ENCODE measurements at regions not wholly inside any gene's neighbourhood (a gene's known extent, or its start where the extent isn't known, plus 50 kb on each side); places are given as distances from the start of the nearest gene placed in this dataset.
A peak's percentile ranks its signal among the peaks of the same experiment; 100 is the strongest.

DNA sequence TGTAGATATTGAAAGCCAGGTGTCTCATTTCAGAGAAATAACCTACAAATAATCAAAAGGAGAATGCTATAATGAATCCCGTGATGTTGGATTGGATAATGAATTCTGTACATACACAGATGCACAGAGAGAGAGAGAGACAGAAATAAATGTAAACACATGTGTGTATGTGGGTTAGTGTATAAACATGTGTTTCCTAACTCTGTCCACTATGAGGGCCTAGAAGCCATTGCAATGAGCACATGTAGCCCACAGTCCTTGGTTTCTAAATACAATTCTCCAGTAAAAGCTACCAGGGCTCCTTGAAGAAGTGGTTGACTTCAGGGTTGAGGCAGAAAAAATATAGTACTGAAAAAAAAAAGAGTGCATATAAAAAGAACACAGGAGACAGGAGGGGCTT lies 109.5 kb downstream of the INHBB start:
- DNase-seq (ENCODE audit: low spot score): no peak

- DNase-seq (ENCODE audit: low spot score): no peak
These were observed 110.9 kb downstream of the INHBB start for GRCh38 chr2:120456867-120457266.

DNA sequence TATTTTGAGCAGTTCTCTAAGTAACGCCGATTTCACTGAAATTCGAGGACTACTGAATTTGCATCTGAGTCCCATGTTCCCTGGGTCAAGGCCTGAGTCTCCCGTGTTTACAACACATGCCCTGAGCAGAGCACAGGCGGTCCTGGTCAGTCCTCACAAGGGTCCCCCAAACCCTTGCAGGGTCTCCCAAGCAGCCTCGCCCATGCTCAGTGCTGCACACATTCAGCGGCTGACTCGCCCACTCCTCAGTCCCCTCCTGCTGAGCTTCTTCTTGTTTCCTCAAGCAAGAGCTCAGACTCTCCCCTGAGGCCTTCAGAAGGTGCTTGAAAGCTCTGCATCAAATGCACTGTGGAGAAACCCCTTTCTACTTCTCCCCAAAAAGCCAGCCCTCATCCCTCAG lies 114.6 kb downstream of the INHBB start:
- DNase-seq (ENCODE audit: low spot score): no peak

DNA sequence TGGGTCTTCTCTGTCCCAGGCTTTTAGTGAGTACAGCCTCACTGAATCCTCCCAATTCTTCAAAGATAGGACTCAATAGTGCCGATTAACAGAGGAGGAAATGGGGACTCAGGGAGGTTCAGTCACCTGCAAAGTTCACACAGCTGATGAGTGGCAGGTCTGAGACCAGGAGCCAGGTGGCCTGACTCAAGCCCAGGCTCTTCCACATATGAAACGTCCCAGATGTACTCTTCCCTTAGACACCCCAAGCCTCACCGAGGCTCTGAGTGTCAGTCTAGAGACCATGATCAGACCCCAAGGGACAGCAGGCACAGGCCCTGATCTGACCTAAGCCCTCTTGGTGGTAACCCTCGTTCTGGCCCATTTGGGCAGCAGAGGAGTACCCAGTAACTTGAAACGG lies 115.2 kb downstream of the INHBB start:
- no peak for DNase-seq (ENCODE audit: low spot score)

DNA sequence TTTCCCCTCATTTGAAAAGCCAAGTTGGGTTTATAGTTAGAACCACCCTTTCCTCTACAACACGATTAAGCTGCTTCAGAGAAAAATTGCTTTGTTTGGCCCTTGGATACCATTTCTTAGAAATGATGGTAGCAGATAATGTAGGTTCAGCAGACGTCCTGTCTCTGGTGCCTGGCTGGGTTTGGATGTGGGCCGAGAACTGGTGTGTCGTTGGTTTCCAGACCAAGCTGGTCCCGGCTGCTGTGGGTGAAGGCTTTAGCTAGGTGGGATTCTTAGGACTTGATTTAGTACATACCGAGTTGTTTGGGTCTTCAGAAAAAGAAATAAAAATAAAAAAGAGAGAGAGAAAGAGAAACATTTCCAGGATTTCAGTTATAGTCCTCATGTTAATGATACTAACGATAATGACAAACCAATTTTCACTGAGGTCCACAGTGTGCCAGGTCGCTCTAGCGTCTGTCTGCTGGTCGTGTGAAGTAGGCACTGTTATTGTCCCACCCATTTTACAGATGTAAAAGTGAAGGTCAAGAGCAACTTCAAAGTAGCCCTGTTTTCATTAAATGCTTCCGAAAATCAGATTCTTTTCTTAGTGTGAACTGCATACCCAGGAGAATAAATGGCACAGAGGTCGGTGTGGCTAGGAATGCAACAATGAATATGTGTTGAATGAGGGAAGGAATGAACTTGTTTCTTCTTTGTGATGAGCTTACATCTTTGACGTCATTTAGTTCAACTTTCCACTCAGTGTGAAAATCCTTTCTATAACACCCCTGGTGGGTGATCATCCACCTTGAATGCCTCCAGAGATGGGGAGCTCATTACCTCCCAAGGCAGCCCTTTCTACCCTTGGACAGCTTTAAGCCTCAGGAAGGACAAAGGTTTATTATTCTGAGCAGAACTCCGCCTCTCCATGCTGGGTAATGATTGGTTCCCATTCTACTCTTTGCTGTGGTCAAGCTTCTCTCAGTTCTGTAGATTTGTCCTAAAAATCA lies 115.9 kb downstream of the INHBB start:
- no peak for DNase-seq (ENCODE audit: low spot score)

DNA sequence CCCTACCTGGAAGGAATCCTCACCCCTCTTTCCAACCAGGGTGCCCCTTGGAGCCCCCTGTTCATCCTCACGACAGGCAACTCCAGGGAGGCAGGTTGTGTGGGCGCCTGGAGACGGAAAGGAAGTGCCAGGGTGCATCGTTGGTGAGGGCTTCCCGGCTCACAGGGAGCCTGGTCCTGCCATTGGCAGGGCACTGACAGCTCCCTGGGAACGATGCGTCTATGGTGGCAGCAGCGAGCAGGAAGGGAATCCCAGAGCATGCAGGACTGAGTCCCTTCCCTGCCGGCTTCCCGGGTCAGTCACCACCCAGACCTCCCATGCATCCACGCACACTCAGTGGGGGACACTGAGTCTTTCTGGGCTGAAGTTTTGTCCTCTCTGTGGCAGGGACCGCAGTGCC lies 117.6 kb downstream of the INHBB start:
- no peak for DNase-seq (ENCODE audit: low spot score)

DNA sequence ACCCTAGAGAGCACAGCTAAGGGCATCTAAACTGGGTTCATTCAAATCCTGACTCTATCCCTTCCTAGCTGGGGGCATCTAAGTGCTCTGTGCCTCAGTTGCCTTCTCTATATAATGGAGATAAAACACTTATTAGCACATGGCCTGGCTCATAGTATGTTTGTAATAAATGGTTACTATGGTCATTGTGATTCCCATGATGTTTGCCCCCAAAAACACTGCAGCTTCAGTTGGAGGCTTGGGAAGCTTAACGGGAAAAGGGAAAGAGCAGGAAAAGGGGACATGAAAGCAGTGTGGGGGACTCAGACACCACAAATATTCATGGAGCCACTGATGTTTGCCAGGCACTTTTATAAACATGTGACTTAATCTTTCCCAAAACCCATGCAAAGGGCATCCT lies 118.1 kb downstream of the INHBB start:
- no peak for DNase-seq (ENCODE audit: low spot score)

DNA sequence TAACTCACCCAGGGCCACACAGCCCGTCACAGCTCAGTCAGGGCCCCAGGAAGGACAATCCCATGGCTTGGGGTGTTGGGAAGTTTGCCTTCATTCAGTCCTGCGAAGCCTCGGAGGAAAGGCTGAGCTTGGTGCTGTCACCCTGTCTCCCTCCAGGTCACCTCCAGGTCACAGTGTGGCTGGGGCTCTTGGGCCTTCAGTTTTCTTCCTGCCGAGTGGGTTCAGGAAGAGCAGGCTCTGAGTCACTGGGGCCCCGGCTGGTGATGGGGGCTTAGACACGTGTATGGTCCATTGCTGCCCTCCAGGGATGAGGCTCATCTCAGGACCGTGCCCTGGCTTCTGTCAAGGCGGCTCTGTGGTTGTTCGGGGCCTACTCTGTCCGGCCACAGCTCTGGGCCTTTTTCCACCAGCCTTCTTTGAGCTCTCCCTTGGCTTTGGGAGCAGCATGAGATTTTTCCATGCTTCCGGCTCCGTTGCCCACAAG lies 118.6 kb downstream of the INHBB start:
- DNase-seq (ENCODE audit: low spot score): no peak

- no peak for DNase-seq (ENCODE audit: low spot score)
These were observed 119.2 kb downstream of the INHBB start for GRCh38 chr2:120465012-120465700.

GRCh38 chr2:120465701-120465988 lies 119.7 kb downstream of the INHBB start:
- no peak for DNase-seq (ENCODE audit: low spot score)

GRCh38 chr2:120465989-120466703 lies 120.2 kb downstream of the INHBB start:
- DNase-seq (ENCODE audit: low spot score): no peak

DNA sequence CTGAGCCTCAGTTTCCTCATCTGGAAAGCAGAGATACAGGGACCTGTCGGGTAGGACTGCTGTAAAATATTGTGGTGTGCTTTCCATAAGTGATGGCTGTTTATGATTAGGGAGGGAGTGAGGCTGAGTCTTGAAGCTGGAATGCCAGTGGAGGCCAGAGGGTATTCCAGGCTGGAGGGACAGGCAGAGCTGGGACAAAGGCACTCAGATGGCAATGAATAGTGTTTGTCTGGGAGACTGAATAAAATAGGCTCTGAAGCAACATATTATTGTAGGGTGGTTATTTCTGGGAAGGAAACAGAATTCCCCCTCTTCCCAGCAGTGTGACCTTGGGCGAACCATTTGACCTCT lies 120.7 kb downstream of the INHBB start:
- peak; percentile 44 for DNase-seq (ENCODE audit: low spot score)

DNA sequence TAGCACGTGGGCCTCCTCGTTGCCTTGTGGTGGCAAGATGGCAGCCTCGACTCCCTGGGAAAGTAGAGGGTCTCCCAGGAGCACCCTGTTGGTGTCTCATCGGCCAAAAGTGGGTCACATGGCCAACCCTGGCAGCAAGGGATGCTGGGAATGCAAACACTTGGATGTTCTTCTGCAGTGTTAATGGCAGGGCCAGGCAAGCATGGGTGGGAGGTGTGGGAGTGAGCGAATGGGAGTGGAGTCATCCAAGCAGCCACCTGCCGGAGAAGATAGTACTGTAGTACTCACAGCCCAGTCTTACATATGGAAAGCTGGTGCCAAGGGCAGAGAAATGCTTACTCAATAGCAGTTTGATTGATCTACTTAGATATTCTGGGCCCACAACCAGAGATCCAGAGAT lies 122.2 kb downstream of the INHBB start:
- DNase-seq (ENCODE audit: low spot score): no peak

GRCh38 chr2:120469426-120469825 lies 123.5 kb downstream of the INHBB start:
- DNase-seq (ENCODE audit: low spot score): peak; percentile 47

DNA sequence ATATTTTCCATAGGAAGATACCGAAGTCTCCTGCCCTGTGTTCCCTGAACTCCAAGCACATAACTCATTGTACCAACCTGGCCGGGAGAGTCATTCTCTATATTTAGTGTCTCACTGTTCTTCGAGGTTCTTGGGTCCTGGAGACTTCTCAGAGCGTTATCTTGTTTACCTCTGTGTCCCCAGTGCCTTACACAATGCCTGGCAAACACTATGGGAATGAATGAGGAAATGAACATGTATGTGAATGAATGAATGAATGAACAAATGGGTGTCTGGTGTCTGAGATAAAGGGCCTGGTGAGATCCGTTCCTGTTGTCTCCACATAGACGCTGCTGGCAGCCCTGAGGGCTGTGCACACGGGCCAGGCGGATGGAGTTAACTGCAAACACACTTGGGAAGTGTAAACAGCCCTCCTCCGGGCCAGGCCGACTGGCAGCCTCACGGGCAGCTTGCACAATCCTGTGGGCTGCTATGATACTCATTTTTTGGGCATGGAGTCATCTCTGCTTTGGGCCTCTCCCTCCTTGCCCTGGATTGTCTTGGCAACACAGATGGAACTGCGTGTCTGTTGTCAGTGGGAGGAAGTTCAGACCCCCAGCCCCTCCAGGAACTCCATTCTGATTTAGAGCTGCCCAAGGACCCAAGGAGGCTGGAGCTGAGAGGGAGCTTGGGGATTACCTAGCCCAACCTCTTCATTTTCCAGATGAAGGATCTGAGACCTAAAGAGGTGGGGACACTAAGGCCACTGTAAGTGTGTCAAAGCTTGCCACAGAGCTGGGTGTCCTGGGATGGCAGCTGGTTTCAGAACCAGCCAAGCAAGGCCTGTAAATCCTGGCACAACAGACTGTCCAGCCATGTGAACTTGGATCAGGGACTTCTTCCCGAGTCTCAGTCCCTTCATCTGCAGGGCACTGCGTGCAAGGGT lies 124.4 kb downstream of the INHBB start:
- peak; percentile 96 for DNase-seq (ENCODE audit: low spot score)

DNA sequence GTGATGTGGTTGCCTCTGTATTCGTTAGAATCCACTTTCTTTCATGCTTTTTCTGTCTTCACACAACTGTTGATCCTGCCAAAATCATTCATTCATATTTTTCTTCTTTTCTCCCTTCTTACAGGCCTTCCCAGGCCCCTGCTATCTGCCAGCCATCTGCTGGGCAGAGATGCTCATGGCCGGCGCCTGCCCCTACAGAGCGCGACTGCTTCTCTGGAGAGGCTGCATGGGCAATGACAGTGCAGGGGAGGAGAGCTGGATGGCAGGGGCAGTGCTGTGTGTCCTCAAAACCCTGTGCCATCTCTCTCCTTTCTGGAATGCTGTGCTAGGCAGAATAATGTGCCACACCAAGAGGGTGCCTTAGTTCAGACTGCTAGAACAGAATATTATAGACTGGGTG lies 125.2 kb downstream of the INHBB start:
- DNase-seq (ENCODE audit: low spot score): no peak

DNA sequence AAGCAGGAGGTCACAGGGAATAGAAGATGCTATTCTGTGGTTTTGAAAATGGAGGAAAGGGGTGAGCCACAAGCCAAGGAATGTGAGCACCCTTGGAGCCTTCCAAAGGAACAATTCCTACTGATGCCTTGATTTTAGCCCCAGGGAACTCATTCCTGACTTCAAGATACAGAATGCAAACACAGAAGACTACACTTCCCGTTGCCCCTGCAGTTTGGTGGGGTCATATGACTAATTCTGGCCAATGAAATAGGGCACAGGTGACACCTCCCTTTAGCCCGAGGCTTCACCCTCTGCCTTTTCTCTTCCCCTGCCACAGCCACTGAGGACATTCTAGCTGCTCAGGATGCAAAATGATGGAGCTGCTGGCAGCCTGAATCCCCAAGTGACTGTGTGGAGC lies 126.1 kb downstream of the INHBB start:
- DNase-seq (ENCODE audit: low spot score): no peak

DNA sequence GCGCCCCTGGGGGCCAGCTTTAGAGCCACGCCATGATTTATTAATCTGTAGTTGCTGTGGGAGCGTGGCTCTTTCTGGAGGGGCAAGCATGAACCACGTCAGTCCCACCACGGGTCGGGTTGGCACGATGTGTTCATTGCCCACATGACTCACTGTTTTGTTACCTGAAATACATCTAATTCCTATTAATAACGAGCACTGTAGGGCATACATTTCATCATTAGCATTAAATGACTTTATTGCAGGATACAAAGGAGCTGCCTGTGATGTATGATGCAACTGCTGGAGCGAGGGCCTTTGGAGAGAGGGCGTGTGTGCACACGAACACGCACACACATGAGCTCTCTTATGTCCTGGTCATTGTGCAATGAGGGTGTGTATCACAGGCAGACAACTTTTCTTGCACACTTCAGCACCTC lies 127.0 kb downstream of the INHBB start:
- peak; percentile 37 for DNase-seq (ENCODE audit: low spot score)

GRCh38 chr2:120473522-120474271 lies 127.8 kb downstream of the INHBB start:
- DNase-seq (ENCODE audit: low spot score): no peak

DNA sequence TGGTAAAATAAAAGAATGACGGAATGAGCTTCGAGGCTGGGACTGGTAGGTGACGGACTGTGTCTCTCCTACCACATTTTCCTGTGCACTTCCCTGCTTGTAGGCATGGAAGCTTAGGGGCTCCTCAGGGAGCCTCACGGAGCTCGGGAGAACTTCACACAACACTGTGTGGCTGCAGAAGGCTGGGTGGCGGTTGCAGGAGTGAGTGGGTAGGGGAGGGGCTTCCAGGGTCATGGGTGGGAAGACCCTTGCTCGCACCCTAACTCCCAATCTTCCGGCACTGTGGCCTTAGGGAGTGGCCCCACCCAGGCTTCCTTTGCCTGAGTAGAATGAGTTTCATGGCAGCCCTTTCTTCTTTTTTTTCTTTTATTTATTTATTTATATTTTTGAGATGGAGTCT lies 128.6 kb downstream of the INHBB start:
- no peak for DNase-seq (ENCODE audit: low spot score)

DNA sequence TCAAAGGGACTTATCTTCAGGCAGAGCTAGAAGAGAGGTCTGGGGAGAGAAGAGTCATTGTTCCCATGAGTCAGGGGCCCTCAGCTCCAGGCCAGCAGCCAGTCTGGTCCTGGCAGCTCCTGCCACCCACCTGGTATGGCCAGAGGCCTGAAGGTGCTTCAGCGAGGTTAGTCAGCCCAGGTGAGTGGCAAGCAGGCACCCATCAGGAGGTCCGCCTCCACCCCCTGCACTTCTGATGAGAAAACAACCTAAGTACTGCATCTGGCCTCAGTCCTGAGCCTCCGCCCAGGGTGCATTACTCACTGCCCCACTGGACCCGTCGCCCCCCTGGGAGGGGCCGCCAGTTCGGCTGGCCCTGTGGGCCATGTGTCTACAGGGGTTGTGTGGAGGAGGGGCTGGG lies 130.2 kb downstream of the INHBB start:
- DNase-seq (ENCODE audit: low spot score): no peak
